Ureter (tissue), 1 donor: ENCODE measurements at regions not wholly inside any gene's neighbourhood (a gene's known extent, or its start where the extent isn't known, plus 50 kb on each side); places are given as distances from the start of the nearest gene placed in this dataset.
A peak's percentile ranks its signal among the peaks of the same experiment; 100 is the strongest.

Source experiments
- DNase-seq: peaks from one replicate; pipeline ENCODE4 v3.0.0-alpha.2; 2020; ENCODE audit warnings: low spot score
- donor health status: DM: yes; HTN: yes; CAD: no.

- no peak for DNase-seq
These were observed 63.3 kb upstream of the SLC30A5 start for GRCh38 chr5:69030358-69031062.

DNA sequence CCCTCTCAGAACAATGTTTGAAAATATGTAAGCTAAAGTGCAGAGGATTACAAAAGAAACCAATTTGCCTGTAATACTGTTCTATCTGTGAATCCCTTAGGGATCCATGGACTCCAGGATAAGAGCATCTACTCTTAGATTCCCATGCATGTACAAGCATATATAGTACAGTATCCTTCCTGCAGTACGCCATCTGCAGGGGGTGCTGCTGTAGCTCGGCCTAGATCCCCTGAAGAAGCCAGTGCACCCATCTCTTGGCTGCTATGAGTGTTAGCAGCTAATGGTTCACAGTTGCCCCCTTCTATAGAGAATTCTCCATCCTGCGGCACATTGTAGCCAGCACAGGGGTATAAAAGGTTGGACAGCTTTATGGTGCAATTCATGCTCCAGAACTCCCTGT, 61.8 kb upstream of the SLC30A5 start:
- DNase-seq = no peak

- no peak for DNase-seq
These were observed 60.1 kb upstream of the SLC30A5 start for GRCh38 chr5:69033690-69034089.

DNA sequence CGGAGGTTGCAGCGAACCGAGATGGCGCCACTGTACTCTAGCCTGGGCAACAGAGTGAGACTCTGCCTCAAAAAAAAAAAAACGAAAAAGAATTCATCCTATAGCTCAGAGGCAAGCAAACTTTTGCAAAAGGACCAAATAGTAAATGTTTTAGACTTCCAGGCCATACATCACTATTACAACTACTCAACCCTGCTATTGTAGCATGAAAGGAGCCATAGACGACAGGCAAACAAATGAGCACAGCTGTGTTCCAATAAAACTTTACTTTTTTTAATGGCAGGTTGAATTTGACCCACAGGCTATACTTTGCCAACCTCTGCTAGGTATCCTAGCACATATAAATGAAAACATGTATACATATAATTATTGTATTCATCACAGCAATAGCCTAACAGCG, 58.9 kb upstream of the SLC30A5 start:
- no peak for DNase-seq

- no peak for DNase-seq
These were observed 58.1 kb upstream of the SLC30A5 start for GRCh38 chr5:69035665-69036064.

DNA sequence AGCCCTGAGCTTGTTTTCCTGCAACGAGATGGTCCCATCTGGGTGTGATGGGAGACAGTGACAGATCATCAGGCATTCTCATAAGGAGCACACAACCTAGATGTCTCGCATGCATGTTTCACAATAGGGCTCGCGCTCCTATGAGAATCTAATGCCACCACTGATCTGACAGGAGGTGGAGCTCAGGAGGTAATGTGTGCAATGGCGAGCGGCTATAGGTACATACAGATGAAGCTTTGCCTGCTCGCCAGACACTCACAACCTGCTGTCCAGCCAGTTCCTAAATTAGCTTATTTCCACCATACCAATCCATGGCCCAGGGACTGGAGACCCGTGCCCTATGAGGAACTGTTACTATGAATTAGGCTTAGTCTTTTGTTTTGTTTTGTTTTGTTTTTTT, 55.3 kb upstream of the SLC30A5 start:
- no peak for DNase-seq

DNA sequence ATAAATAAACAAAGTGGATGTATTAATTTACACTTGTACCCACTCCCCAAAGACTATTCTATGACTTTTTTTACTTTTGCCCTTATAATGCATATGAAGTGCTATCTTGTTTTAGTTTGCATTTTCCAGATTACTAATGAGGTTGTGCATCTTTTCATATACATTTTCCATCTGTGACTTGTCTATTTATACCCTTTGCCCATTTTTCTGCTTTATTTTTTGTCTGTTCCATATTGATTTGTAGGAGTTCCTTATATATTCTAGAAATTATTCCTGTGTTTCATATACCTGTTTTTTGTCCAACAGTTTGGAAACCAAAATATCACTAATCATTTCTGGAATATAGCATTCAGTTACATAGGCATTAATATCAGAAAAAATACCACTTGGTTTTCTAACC, 54.0 kb upstream of the SLC30A5 start:
- DNase-seq = no peak

GRCh38 chr5:69042500-69042899, 51.3 kb upstream of the SLC30A5 start:
- no peak for DNase-seq

- peak; percentile 87 for DNase-seq
These were observed 50.7 kb upstream of the SLC30A5 start for GRCh38 chr5:69042915-69043654.

DNA sequence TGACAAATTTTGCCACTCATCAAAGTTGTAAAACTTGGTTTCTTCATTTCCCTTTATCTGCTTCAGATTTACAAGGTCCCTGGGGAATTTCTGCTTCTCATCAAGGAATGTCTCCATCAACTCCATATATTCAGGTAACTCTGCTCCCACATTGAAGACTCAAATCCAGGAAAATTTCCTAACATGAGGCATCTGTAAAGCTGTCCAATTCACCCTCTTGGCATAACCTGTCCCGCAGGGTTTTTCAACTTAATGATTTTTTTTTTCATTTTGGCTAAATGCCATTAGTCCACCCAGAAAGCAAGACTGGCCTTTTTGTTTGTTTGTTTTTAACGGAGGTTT, 50.2 kb upstream of the SLC30A5 start:
- no peak for DNase-seq
